GM20000 (cell line): ENCODE measurements at regions not wholly inside any gene's neighbourhood (a gene's known extent, or its start where the extent isn't known, plus 50 kb on each side); places are given as distances from the start of the nearest gene placed in this dataset.

ENCODE experiments used
- DNase-seq: peaks from one replicate; pipeline ENCODE4 v3.0.0; 2012; ENCODE audit warnings: low spot score
- TF ChIP-seq, protein P1 (sequence below): IDR thresholded peaks from 2 replicates; pipeline ENCODE4 v1.5.1; 2012; ENCODE audit warnings: mild to moderate bottlenecking, control low read depth; ENCODE audit errors: extremely low read depth, missing control alignments

DNA sequence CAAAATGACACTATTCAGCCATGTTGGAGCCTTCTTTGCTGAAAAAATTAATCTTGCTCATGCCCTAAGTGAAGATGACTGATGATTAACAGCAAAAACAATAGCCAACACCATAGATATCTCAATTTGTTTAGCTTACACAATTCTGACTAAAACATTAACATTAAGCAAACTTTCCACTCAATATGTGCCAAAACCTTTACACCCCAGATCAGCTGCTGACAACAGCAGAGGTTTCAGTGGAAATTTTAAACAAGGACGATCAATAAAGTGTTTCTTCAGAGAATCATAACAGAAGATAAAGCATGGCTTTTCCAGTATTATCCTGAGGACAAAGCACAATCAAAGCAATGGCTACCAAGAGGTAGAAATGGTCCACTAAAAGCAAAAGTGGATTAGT lies 254.4 kb upstream of the GRAMD2B start:
- TF ChIP-seq, protein P1, sequence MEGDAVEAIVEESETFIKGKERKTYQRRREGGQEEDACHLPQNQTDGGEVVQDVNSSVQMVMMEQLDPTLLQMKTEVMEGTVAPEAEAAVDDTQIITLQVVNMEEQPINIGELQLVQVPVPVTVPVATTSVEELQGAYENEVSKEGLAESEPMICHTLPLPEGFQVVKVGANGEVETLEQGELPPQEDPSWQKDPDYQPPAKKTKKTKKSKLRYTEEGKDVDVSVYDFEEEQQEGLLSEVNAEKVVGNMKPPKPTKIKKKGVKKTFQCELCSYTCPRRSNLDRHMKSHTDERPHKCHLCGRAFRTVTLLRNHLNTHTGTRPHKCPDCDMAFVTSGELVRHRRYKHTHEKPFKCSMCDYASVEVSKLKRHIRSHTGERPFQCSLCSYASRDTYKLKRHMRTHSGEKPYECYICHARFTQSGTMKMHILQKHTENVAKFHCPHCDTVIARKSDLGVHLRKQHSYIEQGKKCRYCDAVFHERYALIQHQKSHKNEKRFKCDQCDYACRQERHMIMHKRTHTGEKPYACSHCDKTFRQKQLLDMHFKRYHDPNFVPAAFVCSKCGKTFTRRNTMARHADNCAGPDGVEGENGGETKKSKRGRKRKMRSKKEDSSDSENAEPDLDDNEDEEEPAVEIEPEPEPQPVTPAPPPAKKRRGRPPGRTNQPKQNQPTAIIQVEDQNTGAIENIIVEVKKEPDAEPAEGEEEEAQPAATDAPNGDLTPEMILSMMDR: no peak
- no peak for DNase-seq

DNA sequence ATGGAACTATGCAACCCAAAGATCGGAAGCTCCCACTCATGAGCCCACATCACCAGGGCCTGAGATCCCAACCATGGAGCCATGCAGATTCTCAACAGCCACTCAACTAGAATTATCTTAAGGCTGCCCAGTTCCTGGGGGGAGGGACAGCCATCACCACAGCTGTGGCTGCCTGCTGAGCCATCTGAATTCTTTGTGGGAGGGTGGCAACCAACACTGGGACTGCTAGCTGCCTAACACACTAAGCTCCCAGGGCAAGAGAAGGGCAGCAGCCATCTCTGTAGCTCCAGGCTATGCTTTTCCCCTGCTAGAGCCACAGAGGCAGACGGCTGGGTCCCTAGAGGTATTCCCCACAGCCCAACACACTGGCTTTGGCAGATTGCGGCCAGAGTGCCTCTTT lies 251.3 kb upstream of the GRAMD2B start:
- TF ChIP-seq, protein P1: no peak
- DNase-seq: no peak

DNA sequence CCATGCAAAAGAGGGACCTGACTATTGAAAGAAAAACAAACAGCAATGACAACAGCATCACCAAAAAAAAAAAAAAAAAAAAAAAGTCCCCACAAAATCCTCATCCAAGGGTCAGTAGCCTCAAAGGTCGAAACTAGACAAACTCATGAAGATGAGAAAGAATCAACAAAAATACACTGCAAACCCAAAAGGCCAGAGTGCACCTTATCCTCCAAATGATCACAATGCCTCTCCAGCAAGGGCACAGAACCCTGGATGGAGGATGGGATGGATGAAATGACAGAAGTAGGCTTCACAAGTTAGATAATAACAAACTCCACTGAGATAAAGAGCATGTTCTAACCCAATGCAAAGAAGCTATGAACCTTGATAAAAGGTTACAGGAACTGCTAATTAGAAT lies 250.4 kb upstream of the GRAMD2B start:
- no peak for DNase-seq
- TF ChIP-seq, protein P1: no peak

DNA sequence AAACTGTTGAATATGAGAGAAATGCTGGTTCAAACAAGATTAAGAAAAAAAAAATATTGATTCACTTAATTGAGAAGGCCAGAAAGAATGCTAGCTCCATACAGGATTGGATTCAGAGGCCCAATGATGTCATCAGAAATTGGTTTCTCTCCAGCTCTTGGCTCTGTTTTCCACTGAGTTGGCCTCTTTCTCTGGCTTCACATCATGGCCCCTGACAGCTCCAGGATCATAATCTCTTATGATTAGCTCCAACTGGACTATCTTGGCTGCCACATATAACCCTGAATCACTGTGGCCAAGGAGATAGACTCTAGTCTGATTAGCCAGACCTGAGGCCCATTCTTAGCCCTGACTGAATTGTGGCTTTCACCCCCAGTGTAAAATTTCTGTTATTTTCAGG lies 244.7 kb upstream of the GRAMD2B start:
- DNase-seq: no peak
- TF ChIP-seq, protein P1: no peak

DNA sequence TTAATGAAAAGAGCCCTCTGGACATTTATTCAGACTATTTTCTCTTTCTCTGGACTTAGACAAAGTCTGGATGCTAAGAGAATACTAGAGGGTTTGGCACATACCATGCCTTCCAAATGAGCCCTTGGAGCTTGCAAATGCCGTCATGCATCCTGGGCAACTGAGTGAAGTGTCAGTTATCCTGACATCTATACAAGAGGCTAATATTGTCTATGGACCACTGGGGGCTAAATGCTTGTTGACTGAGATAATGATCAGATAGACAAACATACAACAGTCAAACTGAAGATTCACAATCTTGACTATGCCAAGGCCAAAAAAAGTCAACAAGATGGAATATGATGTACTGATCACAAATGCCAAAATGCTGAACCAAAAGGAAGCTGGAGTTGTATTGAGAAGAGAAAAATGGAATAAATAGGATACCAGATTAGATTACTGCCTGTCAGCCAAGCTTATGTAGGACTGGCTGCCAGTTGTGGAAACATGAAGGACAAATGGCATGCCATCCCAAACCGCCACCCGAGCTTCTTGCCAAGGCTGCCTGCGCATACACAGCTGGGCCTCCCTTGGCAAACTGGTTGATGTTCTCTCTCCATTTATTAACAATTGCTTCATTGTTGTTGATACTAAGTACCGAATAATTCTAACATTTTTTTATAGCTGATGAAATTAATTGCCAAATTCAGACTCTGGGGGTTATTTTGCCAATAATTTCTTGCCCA lies 240.1 kb upstream of the GRAMD2B start:
- no peak for DNase-seq
- TF ChIP-seq, protein P1: no peak

DNA sequence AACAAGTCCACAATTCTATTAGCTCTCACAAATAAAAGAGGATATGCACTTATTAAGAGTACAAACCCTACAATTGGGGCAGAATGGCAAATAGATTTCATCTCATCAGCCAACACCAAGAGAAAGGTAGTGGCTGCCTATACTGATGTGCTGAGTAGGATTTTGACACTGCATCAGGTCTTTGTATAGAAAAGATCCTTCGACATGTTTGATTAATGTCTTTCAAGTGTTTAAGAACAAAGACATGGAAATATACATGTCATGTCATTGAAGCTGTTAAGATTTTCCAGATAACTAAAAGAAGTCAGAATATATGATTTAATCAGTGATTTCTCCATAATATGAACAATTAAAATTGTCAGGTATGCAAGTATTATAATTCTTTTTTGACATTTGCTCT lies 238.7 kb upstream of the GRAMD2B start:
- TF ChIP-seq, protein P1: no peak
- no peak for DNase-seq

DNA sequence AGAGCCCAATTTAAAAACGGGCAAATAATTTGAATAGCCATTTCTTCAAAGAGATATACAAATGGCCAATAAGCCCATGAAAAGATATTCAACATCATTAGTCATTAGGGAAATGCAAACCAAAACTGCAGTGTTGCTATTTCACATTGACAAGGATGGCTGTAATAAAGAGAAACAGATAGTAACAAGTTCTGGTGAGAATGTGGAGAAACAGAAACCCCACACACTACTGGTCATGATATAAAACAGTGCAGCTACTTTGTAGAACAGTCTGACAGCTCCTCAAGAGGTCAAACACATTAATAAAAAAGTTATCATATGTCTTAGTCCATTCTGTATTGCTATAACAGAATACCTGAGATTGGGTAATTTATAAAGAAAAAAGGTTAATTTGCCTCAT lies 237.0 kb upstream of the GRAMD2B start:
- TF ChIP-seq, protein P1: no peak
- DNase-seq: no peak
